Fibroblast of lung (primary cell): ENCODE measurements at regions not wholly inside any gene's neighbourhood (a gene's known extent, or its start where the extent isn't known, plus 50 kb on each side); places are given as distances from the start of the nearest gene placed in this dataset.

Experiments used
- EZH2 ChIP-seq: IDR thresholded peaks from 2 replicates; pipeline ENCODE4 v1.5.1; 2012; ENCODE audit warnings: low read length, control low read depth, mild to moderate bottlenecking; ENCODE audit errors: missing control alignments
- TF ChIP-seq, protein P1 (sequence below), 2 donors: IDR thresholded peaks in 1 of 2; conservative IDR thresholded peaks in 1 of 2; 1 replicate in 1 of 2; 2 replicates in 1 of 2; pipeline ENCODE4 v1.5.1; 2011 to 2012; ENCODE audit warnings: low read length in 2 of 2, control low read depth in 1 of 2, inconsistent platforms in 1 of 2, low read depth in 1 of 2, mild to moderate bottlenecking in 1 of 2

DNA sequence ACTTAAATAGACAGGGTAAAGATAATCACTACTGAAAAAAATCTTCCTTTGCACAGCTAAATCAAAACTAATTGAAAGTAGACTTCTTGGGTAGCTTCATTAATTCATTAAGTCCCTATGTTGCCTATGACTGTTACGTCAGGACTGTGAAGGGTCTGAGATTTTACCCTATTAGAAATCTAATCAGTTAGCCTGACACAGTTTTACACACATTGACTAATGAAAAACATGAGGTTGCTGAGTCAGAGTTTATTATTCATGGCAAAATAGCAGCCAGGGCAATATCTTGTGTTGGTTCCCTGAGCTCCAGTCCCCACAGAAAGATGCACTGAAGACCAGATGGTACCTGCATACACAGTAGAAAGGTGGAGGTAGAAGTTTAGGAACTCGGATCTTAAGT is 262.5 kb upstream of the ZP4 start:
- TF ChIP-seq, protein P1, sequence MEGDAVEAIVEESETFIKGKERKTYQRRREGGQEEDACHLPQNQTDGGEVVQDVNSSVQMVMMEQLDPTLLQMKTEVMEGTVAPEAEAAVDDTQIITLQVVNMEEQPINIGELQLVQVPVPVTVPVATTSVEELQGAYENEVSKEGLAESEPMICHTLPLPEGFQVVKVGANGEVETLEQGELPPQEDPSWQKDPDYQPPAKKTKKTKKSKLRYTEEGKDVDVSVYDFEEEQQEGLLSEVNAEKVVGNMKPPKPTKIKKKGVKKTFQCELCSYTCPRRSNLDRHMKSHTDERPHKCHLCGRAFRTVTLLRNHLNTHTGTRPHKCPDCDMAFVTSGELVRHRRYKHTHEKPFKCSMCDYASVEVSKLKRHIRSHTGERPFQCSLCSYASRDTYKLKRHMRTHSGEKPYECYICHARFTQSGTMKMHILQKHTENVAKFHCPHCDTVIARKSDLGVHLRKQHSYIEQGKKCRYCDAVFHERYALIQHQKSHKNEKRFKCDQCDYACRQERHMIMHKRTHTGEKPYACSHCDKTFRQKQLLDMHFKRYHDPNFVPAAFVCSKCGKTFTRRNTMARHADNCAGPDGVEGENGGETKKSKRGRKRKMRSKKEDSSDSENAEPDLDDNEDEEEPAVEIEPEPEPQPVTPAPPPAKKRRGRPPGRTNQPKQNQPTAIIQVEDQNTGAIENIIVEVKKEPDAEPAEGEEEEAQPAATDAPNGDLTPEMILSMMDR (conservative IDR thresholded peaks at IDR 0.05 in 1 of 2, IDR thresholded peaks at IDR 0.05 in 1 of 2; ENCODE audit: low read depth in 1 of 2, low read length in 2 of 2): no peak
- TF ChIP-seq EZH2: no peak
